Peyer's patch (tissue), 4 donors: ENCODE measurements at regions not wholly inside any gene's neighbourhood (a gene's known extent, or its start where the extent isn't known, plus 50 kb on each side); places are given as distances from the start of the nearest gene placed in this dataset.

Source experiments
- POLR2A ChIP-seq, 2 donors: fragments of 450-650 bp; IDR thresholded peaks; one replicate each; pipeline ENCODE4 v1.5.1; 2017; ENCODE audit warnings: antibody characterized with exemption in 2 of 2, mild to moderate bottlenecking in 2 of 2, moderate library complexity in 2 of 2
- TF ChIP-seq, protein P1 (sequence below), 6 experiments: fragments of 450-650 bp in 4 of 6; fragments of 200-600 bp in 2 of 6; sonication (generic) in 1 of 6; IDR thresholded peaks; one replicate each; pipeline ENCODE4 v1.5.1; 2017 to 2019; ENCODE audit warnings: antibody characterized with exemption in 6 of 6, mild to moderate bottlenecking in 3 of 6, moderate library complexity in 1 of 6

DNA sequence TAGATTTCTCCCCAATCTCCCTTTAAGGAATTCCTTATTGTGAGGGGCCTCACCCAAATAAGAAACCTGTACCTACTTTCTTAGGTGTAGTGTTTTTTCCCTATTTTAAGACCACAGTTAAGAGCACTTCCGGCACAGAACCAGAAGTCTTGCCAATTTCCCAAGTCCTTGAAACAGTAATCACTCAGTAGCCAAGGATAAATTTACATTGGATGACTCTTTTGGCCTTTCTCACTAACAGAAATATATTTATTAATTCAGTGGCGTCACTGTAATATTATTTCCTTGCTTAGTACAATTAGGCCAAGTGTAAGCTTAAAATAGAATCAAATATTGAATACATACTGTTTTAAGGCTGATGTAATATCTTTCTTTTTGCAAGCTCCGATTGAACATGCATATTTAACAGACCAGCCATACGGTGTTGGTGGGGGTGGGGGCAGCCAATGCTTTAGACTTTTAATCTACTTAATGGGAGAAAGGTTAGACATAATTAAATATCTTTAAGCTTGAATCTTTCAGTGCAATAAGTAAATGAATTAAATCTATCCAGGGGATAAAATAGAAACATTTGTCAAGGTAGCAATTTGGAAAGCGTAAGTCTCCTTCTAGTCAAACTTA lies 50.8 kb upstream of the ITGA6 start:
- TF ChIP-seq, protein P1, sequence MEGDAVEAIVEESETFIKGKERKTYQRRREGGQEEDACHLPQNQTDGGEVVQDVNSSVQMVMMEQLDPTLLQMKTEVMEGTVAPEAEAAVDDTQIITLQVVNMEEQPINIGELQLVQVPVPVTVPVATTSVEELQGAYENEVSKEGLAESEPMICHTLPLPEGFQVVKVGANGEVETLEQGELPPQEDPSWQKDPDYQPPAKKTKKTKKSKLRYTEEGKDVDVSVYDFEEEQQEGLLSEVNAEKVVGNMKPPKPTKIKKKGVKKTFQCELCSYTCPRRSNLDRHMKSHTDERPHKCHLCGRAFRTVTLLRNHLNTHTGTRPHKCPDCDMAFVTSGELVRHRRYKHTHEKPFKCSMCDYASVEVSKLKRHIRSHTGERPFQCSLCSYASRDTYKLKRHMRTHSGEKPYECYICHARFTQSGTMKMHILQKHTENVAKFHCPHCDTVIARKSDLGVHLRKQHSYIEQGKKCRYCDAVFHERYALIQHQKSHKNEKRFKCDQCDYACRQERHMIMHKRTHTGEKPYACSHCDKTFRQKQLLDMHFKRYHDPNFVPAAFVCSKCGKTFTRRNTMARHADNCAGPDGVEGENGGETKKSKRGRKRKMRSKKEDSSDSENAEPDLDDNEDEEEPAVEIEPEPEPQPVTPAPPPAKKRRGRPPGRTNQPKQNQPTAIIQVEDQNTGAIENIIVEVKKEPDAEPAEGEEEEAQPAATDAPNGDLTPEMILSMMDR (IDR thresholded peaks at IDR 0.05), result no peak
- no peak for TF ChIP-seq POLR2A (IDR thresholded peaks at IDR 0.05)
